SK-N-SH (cell line): ENCODE measurements at regions not wholly inside any gene's neighbourhood (a gene's known extent, or its start where the extent isn't known, plus 50 kb on each side); places are given as distances from the start of the nearest gene placed in this dataset.

Experiments
- CTCF ChIA-PET: fragments of 300-600, 350-600 bp; formaldehyde crosslinking; extraction: SDS; loops from one replicate; lab custom pipeline; 2021; lab: Yijun Ruan, JAX
- POLR2A ChIA-PET: fragments of 350-600 bp; sonication (Branson Sonifier 250); formaldehyde crosslinking; extraction: SDS; loops from one replicate; lab custom pipeline; 2020; ENCODE audit warnings: antibody characterized with exemption, inconsistent platforms; lab: Yijun Ruan, JAX
- DNase-seq: peaks from one replicate; pipeline ENCODE4 v3.0.0; 2012
- H2AFZ ChIP-seq: fragments of 200-600 bp; sonication (generic); 2 replicates; pipeline ENCODE4 v1.8.1; 2016; ENCODE audit warnings: antibody characterized with exemption, mild to moderate bottlenecking, low read depth
- H3F3A ChIP-seq: fragments of 200-600 bp; sonication (generic); replicated peaks from 2 replicates; pipeline ENCODE3; 2016; ENCODE audit warnings: antibody characterized with exemption, mild to moderate bottlenecking; ENCODE audit not compliant: insufficient read depth
- H3K27ac ChIP-seq, 2 experiments: fragments of 200-500 bp in 1 of 2; fragments of 200-600 bp in 1 of 2; sonication (Bioruptor generic) in 1 of 2; sonication (generic), shearing (Covaris generic) in 1 of 2; 2 replicates each; pipeline versions ENCODE4 v1.5.1 to v1.6.1; 2014 to 2016; ENCODE audit warnings: low read depth in 2 of 2, inconsistent platforms in 1 of 2, low read length in 1 of 2, mild to moderate bottlenecking in 1 of 2, mixed read lengths in 1 of 2
- H3K27me3 ChIP-seq: fragments of 200-600 bp; sonication (generic), shearing (Covaris generic); 2 replicates; pipeline ENCODE4 v1.6.1; 2016; ENCODE audit warnings: mixed run types; ENCODE audit not compliant: insufficient read depth
- H3K36me3 ChIP-seq, 2 experiments: fragments of 200-500 bp in 1 of 2; fragments of 200-600 bp in 1 of 2; sonication (Bioruptor generic) in 1 of 2; sonication (generic) in 1 of 2; replicated peaks in 1 of 2; 2 replicates each; pipeline versions ENCODE3 to v1.5.1; 2014 to 2016; ENCODE audit warnings: low read length in 1 of 2, mild to moderate bottlenecking in 1 of 2; ENCODE audit not compliant: insufficient read depth in 2 of 2, control insufficient read depth in 1 of 2
- H3K4me1 ChIP-seq, 2 experiments: fragments of 200-500 bp in 1 of 2; fragments of 200-600 bp in 1 of 2; sonication (Bioruptor generic) in 1 of 2; sonication (generic), shearing (Covaris generic) in 1 of 2; 2 replicates each; pipeline versions ENCODE4 v1.5.1 to v1.6.1; 2014 to 2016; ENCODE audit warnings: low read depth in 1 of 2, low read length in 1 of 2, mixed run types in 1 of 2; ENCODE audit not compliant: insufficient read depth in 2 of 2, control insufficient read depth in 1 of 2
- H3K4me2 ChIP-seq: fragments of 200-600 bp; sonication (generic), shearing (Covaris generic); 2 replicates; pipeline ENCODE4 v1.6.1; 2017; ENCODE audit warnings: mixed run types
- H3K4me3 ChIP-seq, 2 experiments: fragments of 200-500 bp in 1 of 2; fragments of 200-600 bp in 1 of 2; sonication (Bioruptor generic) in 1 of 2; sonication (generic), shearing (Covaris generic) in 1 of 2; 2 replicates each; pipeline versions ENCODE4 v1.5.1 to v1.8.1; 2014 to 2016; ENCODE audit warnings: low read depth in 2 of 2, inconsistent platforms in 1 of 2, low read length in 1 of 2, mild to moderate bottlenecking in 1 of 2, mixed read lengths in 1 of 2, moderate library complexity in 1 of 2
- H3K79me2 ChIP-seq: fragments of 200-600 bp; sonication (generic); 2 replicates; pipeline ENCODE4 v1.8.1; 2017; ENCODE audit warnings: mild to moderate bottlenecking; ENCODE audit not compliant: insufficient read depth
- H3K9ac ChIP-seq: fragments of 200-600 bp; sonication (generic); 2 replicates; pipeline ENCODE4 v1.6.1; 2017; ENCODE audit warnings: mixed run types
- H3K9me2 ChIP-seq: fragments of 200-600 bp; sonication (generic); 2 replicates; pipeline ENCODE4 v1.6.1; 2017; ENCODE audit warnings: mixed run types
- H3K9me3 ChIP-seq: fragments of 200-600 bp; sonication (generic); 2 replicates; pipeline ENCODE4 v1.6.1; 2017; ENCODE audit warnings: mixed run types, mild to moderate bottlenecking, moderate library complexity
- H4K20me1 ChIP-seq: fragments of 200-600 bp; sonication (generic); 2 replicates; pipeline ENCODE4 v1.6.1; 2017; ENCODE audit warnings: mild to moderate bottlenecking, mixed run types; ENCODE audit not compliant: insufficient read depth
- ELF1 ChIP-seq: IDR thresholded peaks from 2 replicates; pipeline ENCODE4 v1.4.0; 2012
- EP300 ChIP-seq, 2 experiments: IDR thresholded peaks; 2 replicates each; pipeline versions ENCODE4 v1.4.0 to v1.6.1; 2012; ENCODE audit warnings: borderline replicate concordance in 1 of 2, low read depth in 1 of 2, low read length in 1 of 2
- EZH2phosphoT487 ChIP-seq: fragments of 200-600 bp; sonication (generic); IDR thresholded peaks from 2 replicates; pipeline ENCODE4 v1.6.1; 2017; ENCODE audit warnings: low read depth, mixed run types, mild to moderate bottlenecking, antibody characterized with exemption, moderate library complexity, borderline replicate concordance
- GATA2 ChIP-seq: sonication (generic); formaldehyde crosslinking; IDR thresholded peaks from 2 replicates; pipeline ENCODE4 v1.5.0; 2020; ENCODE audit warnings: mild to moderate bottlenecking, missing genetic modification reagents
- POLR2AphosphoS5 ChIP-seq: IDR thresholded peaks from 2 replicates; pipeline ENCODE4 v1.6.1; 2012; ENCODE audit warnings: low read depth, low read length
- RAD21 ChIP-seq: IDR thresholded peaks from 2 replicates; pipeline ENCODE4 v1.6.1; 2012; ENCODE audit warnings: mild to moderate bottlenecking, low read length
- RCOR1 ChIP-seq: fragments of 150-350 bp; IDR thresholded peaks from 2 replicates; pipeline ENCODE4 v1.6.1; 2017; ENCODE audit warnings: antibody characterized with exemption, low read length
- SIN3A ChIP-seq: IDR thresholded peaks from 2 replicates; pipeline ENCODE4 v1.6.1; 2012; ENCODE audit warnings: low read depth, mild to moderate bottlenecking, low read length, moderate library complexity, borderline replicate concordance
- TCF12 ChIP-seq: IDR thresholded peaks from 2 replicates; pipeline ENCODE4 v1.4.0; 2012
- TEAD4 ChIP-seq: IDR thresholded peaks from 2 replicates; pipeline ENCODE4 v1.4.0; 2012; ENCODE audit warnings: mild to moderate bottlenecking, borderline replicate concordance; ENCODE audit not compliant: insufficient read depth
- YY1 ChIP-seq: IDR thresholded peaks from 2 replicates; pipeline ENCODE4 v1.4.0; 2012; ENCODE audit warnings: low read depth, mild to moderate bottlenecking
- WGBS: methylation state at CpG from one replicate; pipeline ENCODE4 v1.1.6; 2017; ENCODE audit warnings: low lambda C conversion rate; 5-methylcytosine and 5-hydroxymethylcytosine counted together
- TF ChIP-seq, protein P1 (sequence below): IDR thresholded peaks from 2 replicates; pipeline ENCODE4 v1.4.0; 2012; ENCODE audit warnings: low read depth, borderline replicate concordance
- TF ChIP-seq, protein P2 (sequence below): IDR thresholded peaks from 2 replicates; pipeline ENCODE4; 2012

DNA sequence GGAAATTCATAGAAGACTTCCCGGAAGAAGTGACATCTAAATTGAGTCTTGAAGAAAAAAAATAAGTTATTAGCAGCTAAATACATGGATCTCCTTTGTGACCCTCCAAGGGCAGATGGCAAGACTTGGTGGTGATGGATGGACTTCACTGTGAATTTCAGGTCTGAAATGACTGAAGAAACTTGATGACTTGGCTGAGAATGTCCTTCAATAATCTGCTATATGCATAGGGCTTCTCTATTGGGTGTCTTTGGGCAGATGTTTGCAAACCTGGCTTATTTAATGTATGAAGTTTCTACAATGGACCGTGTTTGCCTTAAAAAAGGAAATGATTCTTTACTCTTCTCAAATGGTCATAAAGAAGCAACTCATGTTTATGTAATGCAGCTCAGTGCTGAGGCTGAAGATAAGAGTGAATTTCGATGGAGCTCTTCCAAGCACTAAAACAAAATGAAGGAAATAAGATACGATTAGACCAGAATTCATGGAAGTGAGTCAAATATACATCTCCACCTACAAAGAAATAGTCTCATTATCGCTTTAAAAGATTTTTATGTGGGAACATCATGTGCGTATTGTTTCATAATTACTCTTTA lies 116.6 kb upstream of the WDR11 start:
- Histone ChIP-seq H3K4me1 (no peaks in the 10 kb centered on the region), H2AFZ (no peak overlapping the region)
- POLR2A ChIA-PET = no interaction called here
- no peak for TF ChIP-seq EZH2phosphoT487
- TF ChIP-seq SIN3A = no peak
- TF ChIP-seq, protein P1, sequence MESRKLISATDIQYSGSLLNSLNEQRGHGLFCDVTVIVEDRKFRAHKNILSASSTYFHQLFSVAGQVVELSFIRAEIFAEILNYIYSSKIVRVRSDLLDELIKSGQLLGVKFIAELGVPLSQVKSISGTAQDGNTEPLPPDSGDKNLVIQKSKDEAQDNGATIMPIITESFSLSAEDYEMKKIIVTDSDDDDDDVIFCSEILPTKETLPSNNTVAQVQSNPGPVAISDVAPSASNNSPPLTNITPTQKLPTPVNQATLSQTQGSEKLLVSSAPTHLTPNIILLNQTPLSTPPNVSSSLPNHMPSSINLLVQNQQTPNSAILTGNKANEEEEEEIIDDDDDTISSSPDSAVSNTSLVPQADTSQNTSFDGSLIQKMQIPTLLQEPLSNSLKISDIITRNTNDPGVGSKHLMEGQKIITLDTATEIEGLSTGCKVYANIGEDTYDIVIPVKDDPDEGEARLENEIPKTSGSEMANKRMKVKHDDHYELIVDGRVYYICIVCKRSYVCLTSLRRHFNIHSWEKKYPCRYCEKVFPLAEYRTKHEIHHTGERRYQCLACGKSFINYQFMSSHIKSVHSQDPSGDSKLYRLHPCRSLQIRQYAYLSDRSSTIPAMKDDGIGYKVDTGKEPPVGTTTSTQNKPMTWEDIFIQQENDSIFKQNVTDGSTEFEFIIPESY = no peak
- no peak for TF ChIP-seq YY1
- no peak for TF ChIP-seq GATA2 (CRISPR knock-in tag)
- no peak for TF ChIP-seq ELF1
- TF ChIP-seq TCF12 = no peak
- TF ChIP-seq, all 33 proteins: peak for 0
- Histone ChIP-seq H3K27me3 (no peaks in the 10 kb centered on the region), H3K4me2 (no peak overlapping the region), H4K20me1 (no peaks in the 10 kb centered on the region), H3F3A (peaks cover 24% of the 10 kb centered on the region), H3K36me3 (no peaks in the 10 kb centered on the region), H3K79me2 (no peaks in the 10 kb centered on the region), H3K9ac (no peak overlapping the region), H3K9me2 (no peaks in the 10 kb centered on the region), H3K4me3 (no peak overlapping the region), H3K9me3 (no peaks in the 10 kb centered on the region), H3K27ac (no peak overlapping the region)
- CTCF ChIA-PET = interaction anchor here (0.7 to 3.7 kb wide), 13 partner anchors 10 to 1047 kb away, joined by 3 to 45 read pairs (median 5); no protein-coding TSS in a partner anchor
- WGBS = 81% methylated on average over 6 of the region's 6 CpGs
- no peak for DNase-seq

DNA sequence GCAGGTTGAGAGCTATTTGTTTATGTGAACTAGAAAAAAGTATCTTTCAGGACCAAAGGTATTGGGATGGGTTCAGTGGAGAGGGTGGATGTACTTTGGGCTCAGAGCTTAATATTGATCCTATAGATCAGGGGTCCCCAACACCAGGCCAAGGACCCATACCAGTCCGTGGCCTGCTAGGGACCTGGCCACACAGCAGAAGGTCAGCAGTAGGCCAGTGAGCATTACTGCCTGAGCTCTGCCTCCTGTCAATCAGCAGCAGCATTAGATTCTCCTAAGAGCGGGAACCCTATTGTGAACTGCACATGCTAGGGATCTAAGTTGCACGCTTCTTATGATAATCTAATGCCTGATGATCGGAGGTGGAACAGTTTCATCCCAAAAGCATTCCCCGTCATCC lies 115.8 kb upstream of the WDR11 start:
- Histone ChIP-seq H3K4me2 (no peak overlapping the region), H3K9ac (no peak overlapping the region), H3K27ac (no peak overlapping the region)
- no peak for TF ChIP-seq TEAD4
- TF ChIP-seq EP300 (IDR thresholded peaks at IDR 0.05; ENCODE audit: borderline replicate concordance in 1 of 2, low read depth in 1 of 2, low read length in 1 of 2) = no peak
- TF ChIP-seq RCOR1 = no peak
- TF ChIP-seq POLR2AphosphoS5 = no peak
- no peak for TF ChIP-seq SIN3A
- TF ChIP-seq RAD21 = no peak
- TF ChIP-seq, protein P2, sequence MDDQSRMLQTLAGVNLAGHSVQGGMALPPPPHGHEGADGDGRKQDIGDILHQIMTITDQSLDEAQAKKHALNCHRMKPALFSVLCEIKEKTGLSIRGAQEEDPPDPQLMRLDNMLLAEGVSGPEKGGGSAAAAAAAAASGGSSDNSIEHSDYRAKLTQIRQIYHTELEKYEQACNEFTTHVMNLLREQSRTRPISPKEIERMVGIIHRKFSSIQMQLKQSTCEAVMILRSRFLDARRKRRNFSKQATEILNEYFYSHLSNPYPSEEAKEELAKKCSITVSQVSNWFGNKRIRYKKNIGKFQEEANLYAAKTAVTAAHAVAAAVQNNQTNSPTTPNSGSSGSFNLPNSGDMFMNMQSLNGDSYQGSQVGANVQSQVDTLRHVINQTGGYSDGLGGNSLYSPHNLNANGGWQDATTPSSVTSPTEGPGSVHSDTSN = no peak
- TF ChIP-seq, all 33 proteins: peak for 0
- H3K27me3 ChIP-seq = no peaks in the 10 kb centered on the region
- no peaks in the 10 kb centered on the region for H3K9me2 ChIP-seq
- no peaks in the 10 kb centered on the region for H4K20me1 ChIP-seq
- H3F3A ChIP-seq = peaks cover 24% of the 10 kb centered on the region
- 63% methylated on average over 3 of the region's 5 CpGs for WGBS
- H3K4me3 ChIP-seq = no peak overlapping the region
- no peak overlapping the region for H2AFZ ChIP-seq
- POLR2A ChIA-PET = no interaction called here
- no peaks in the 10 kb centered on the region for H3K9me3 ChIP-seq
- H3K79me2 ChIP-seq = no peaks in the 10 kb centered on the region
- CTCF ChIA-PET = interaction anchor here (0.7 to 3.7 kb wide), 19 partner anchors 10 to 1048 kb away, joined by 3 to 45 read pairs (median 4); no protein-coding TSS in a partner anchor
- no peaks in the 10 kb centered on the region for H3K36me3 ChIP-seq
- DNase-seq = no peak
- H3K4me1 ChIP-seq = no peaks in the 10 kb centered on the region
